H1 (cell line): ENCODE measurements at regions not wholly inside any gene's neighbourhood (a gene's known extent, or its start where the extent isn't known, plus 50 kb on each side); places are given as distances from the start of the nearest gene placed in this dataset.

Experiments
- CTCF ChIA-PET: fragments of 300-600 bp; sonication (Branson Sonifier 250); formaldehyde crosslinking; loops from one replicate; lab custom pipeline; 2021; ENCODE audit not compliant: partially characterized antibody; lab: Charles Lee
- POLR2A ChIA-PET: fragments of 300-600 bp; sonication (Branson Sonifier 250); formaldehyde crosslinking; loops from one replicate; lab custom pipeline; 2021; ENCODE audit warnings: inconsistent platforms; ENCODE audit not compliant: partially characterized antibody; lab: Charles Lee
- DNase-seq, 2 experiments: peaks; one replicate each; pipeline versions ENCODE4 v3.0.0 to v3.0.0-alpha.2; 2010 to 2022; ENCODE audit warnings: low spot score in 2 of 2, low read depth in 1 of 2, mixed read lengths in 1 of 2
- FAIRE-seq: peaks from 2 replicates; lab custom pipeline; 2011; peaks lifted over from hg19 to GRCh38; lab: Jason Lieb, UNC
- H2AFZ ChIP-seq: 2 replicates; pipeline ENCODE4 v1.8.1; 2012; ENCODE audit warnings: low read length, inconsistent platforms
- H2AK5ac ChIP-seq: 2 replicates; pipeline ENCODE4 v1.6.1; 2013; ENCODE audit warnings: low read depth, low read length
- H2BK120ac ChIP-seq: replicated peaks from 2 replicates; pipeline ENCODE3; 2013; ENCODE audit warnings: low read depth, low read length, inconsistent platforms
- H2BK12ac ChIP-seq: 2 replicates; pipeline ENCODE4 v1.6.1; 2013; ENCODE audit warnings: low read depth, low read length
- H2BK15ac ChIP-seq: 2 replicates; pipeline ENCODE4 v1.6.1; 2013; ENCODE audit warnings: low read length
- H2BK20ac ChIP-seq: 2 replicates; pipeline ENCODE4 v1.6.1; 2013; ENCODE audit warnings: low read length
- H2BK5ac ChIP-seq: 2 replicates; pipeline ENCODE4 v1.6.1; 2013; ENCODE audit warnings: low read depth, low read length
- H3K14ac ChIP-seq: 2 replicates; pipeline ENCODE4 v1.6.1; 2013; ENCODE audit warnings: inconsistent platforms; ENCODE audit not compliant: insufficient read length
- H3K18ac ChIP-seq: 2 replicates; pipeline ENCODE4 v1.6.1; 2013; ENCODE audit warnings: low read length; ENCODE audit errors: extremely low read depth
- H3K23ac ChIP-seq: 2 replicates; pipeline ENCODE4 v1.6.1; 2013; ENCODE audit warnings: inconsistent platforms; ENCODE audit not compliant: insufficient read length
- H3K23me2 ChIP-seq: 2 replicates; pipeline ENCODE4 v1.6.1; 2013; ENCODE audit warnings: low read depth, low read length
- H3K27ac ChIP-seq: 2 replicates; pipeline ENCODE4 v1.6.1; 2011; ENCODE audit warnings: low read depth, low read length, inconsistent platforms
- H3K27me3 ChIP-seq, 4 experiments: replicated peaks in 1 of 4; 1 replicate in 1 of 4; 2 replicates in 3 of 4; pipeline versions ENCODE4 v1.6.1 to v1.8.1; 2011 to 2013; ENCODE audit warnings: low read length in 3 of 4, mild to moderate bottlenecking in 3 of 4, inconsistent platforms in 2 of 4, mixed read lengths in 2 of 4, moderate library complexity in 1 of 4; ENCODE audit not compliant: control insufficient read depth in 3 of 4, insufficient read depth in 3 of 4; ENCODE audit errors: extremely low read depth in 1 of 4
- H3K36me3 ChIP-seq, 4 experiments: 2 replicates each; pipeline versions ENCODE4 v1.6.1 to v1.8.1; 2011 to 2013; ENCODE audit warnings: mild to moderate bottlenecking in 4 of 4, low read length in 3 of 4, moderate library complexity in 2 of 4, control low read depth in 1 of 4, inconsistent platforms in 1 of 4; ENCODE audit not compliant: insufficient read depth in 4 of 4, control insufficient read depth in 2 of 4
- H3K4ac ChIP-seq: replicated peaks from 2 replicates; pipeline ENCODE3; 2013; ENCODE audit warnings: low read length, low read depth, mixed read lengths, inconsistent platforms; ENCODE audit not compliant: insufficient read length
- H3K4me1 ChIP-seq, 4 experiments: replicated peaks in 1 of 4; 1 replicate in 1 of 4; 2 replicates in 3 of 4; pipeline versions ENCODE4 v1.6.1 to v1.8.1; 2011 to 2013; ENCODE audit warnings: low read length in 3 of 4, inconsistent platforms in 2 of 4, mixed read lengths in 1 of 4; ENCODE audit not compliant: insufficient read depth in 4 of 4, control insufficient read depth in 3 of 4
- H3K4me2 ChIP-seq, 2 experiments: 2 replicates each; pipeline versions ENCODE4 v1.6.1 to v1.8.1; 2011 to 2013; ENCODE audit warnings: low read depth in 2 of 2, low read length in 2 of 2, control low read depth in 1 of 2, inconsistent platforms in 1 of 2, mild to moderate bottlenecking in 1 of 2; ENCODE audit not compliant: insufficient read depth in 1 of 2
- H3K4me3 ChIP-seq, 4 experiments: fragments of 200-600, 300-600 bp in 1 of 4; sonication (generic), shearing (Covaris generic), sonication (Bioruptor Twin) in 1 of 4; 2 replicates each; pipeline versions ENCODE4 v1.5.1 to v1.8.1; 2011 to 2016; ENCODE audit warnings: low read length in 4 of 4, low read depth in 3 of 4, control low read depth in 2 of 4, inconsistent platforms in 2 of 4, mild to moderate bottlenecking in 2 of 4, mixed read lengths in 1 of 4, moderate library complexity in 1 of 4; ENCODE audit not compliant: insufficient read depth in 2 of 4; ENCODE audit errors: extremely low read depth in 1 of 4
- H3K56ac ChIP-seq: replicated peaks from 2 replicates; pipeline ENCODE3; 2013; ENCODE audit warnings: low read depth, mild to moderate bottlenecking, mixed read lengths, low read length, inconsistent platforms; ENCODE audit not compliant: insufficient read length
- H3K79me1 ChIP-seq: 2 replicates; pipeline ENCODE4 v1.6.1; 2013; ENCODE audit warnings: low read depth, low read length, control low read depth
- H3K79me2 ChIP-seq, 2 experiments: 2 replicates each; pipeline versions ENCODE4 v1.6.1 to v1.8.1; 2012 to 2013; ENCODE audit warnings: low read length in 2 of 2, mild to moderate bottlenecking in 2 of 2, inconsistent platforms in 1 of 2; ENCODE audit not compliant: insufficient read depth in 2 of 2, control insufficient read depth in 1 of 2
- H3K9ac ChIP-seq, 4 experiments: replicated peaks in 1 of 4; 1 replicate in 1 of 4; 2 replicates in 3 of 4; pipeline versions ENCODE4 v1.6.1 to v1.8.1; 2011 to 2013; ENCODE audit warnings: low read depth in 3 of 4, low read length in 3 of 4, control low read depth in 2 of 4, mild to moderate bottlenecking in 2 of 4, moderate library complexity in 2 of 4, inconsistent platforms in 1 of 4; ENCODE audit errors: extremely low read depth in 1 of 4
- H3K9me3 ChIP-seq, 2 experiments: 2 replicates each; pipeline versions ENCODE4 v1.6.1 to v1.8.1; 2012 to 2013; ENCODE audit warnings: mild to moderate bottlenecking in 2 of 2, moderate library complexity in 2 of 2, control low read depth in 1 of 2, inconsistent platforms in 1 of 2, low read depth in 1 of 2, low read length in 1 of 2, mixed read lengths in 1 of 2; ENCODE audit not compliant: insufficient read depth in 2 of 2
- H4K20me1 ChIP-seq, 2 experiments: replicated peaks in 1 of 2; 2 replicates each; pipeline versions ENCODE3 to v1.8.1; 2011 to 2013; ENCODE audit warnings: inconsistent platforms in 2 of 2, low read length in 2 of 2, mild to moderate bottlenecking in 1 of 2; ENCODE audit not compliant: insufficient read depth in 2 of 2, control insufficient read depth in 1 of 2
- H4K5ac ChIP-seq: 2 replicates; pipeline ENCODE4 v1.6.1; 2013; ENCODE audit warnings: low read length, low read depth, mixed read lengths, inconsistent platforms; ENCODE audit not compliant: insufficient read length
- H4K8ac ChIP-seq: 2 replicates; pipeline ENCODE4 v1.8.0; 2013; ENCODE audit warnings: mild to moderate bottlenecking, moderate library complexity, low read length, inconsistent platforms; ENCODE audit not compliant: insufficient read depth; ENCODE audit errors: extremely low read depth
- H4K91ac ChIP-seq: replicated peaks from 2 replicates; pipeline ENCODE3; 2013; ENCODE audit warnings: low read length, mixed read lengths, inconsistent platforms; ENCODE audit not compliant: insufficient read length
- CHD1 ChIP-seq: IDR thresholded peaks from 2 replicates; pipeline ENCODE4 v1.6.1; 2012; ENCODE audit warnings: low read depth, low read length, improper control_type of control experiment
- CHD2 ChIP-seq: IDR thresholded peaks from 2 replicates; pipeline ENCODE4 v1.6.1; 2012; ENCODE audit warnings: low read length, improper control_type of control experiment
- EZH2 ChIP-seq: fragments of 200-600 bp; sonication (generic); IDR thresholded peaks from 2 replicates; pipeline ENCODE4 v1.7.1; 2012; ENCODE audit warnings: low read depth, mild to moderate bottlenecking, moderate library complexity, low read length, inconsistent platforms; ENCODE audit not compliant: severe bottlenecking
- FOSL1 ChIP-seq: IDR thresholded peaks from 2 replicates; pipeline ENCODE4 v1.6.1; 2011; ENCODE audit warnings: mild to moderate bottlenecking, low read depth, low read length, moderate library complexity; ENCODE audit not compliant: insufficient read depth
- GTF2F1 ChIP-seq: IDR thresholded peaks from 2 replicates; pipeline ENCODE4 v1.6.1; 2012; ENCODE audit warnings: low read depth, low read length, improper control_type of control experiment, borderline replicate concordance
- JUN ChIP-seq: IDR thresholded peaks from 2 replicates; pipeline ENCODE4 v1.6.1; 2011; ENCODE audit warnings: low read depth, mild to moderate bottlenecking, improper control_type of control experiment, low read length
- KDM5A ChIP-seq: fragments of 200-600 bp; IDR thresholded peaks from 2 replicates; pipeline ENCODE4 v1.7.1; 2012; ENCODE audit warnings: mild to moderate bottlenecking, low read length, inconsistent platforms, mixed read lengths
- NANOG ChIP-seq: IDR thresholded peaks from 2 replicates; pipeline ENCODE4 v1.6.1; 2011; ENCODE audit warnings: low read length, low read depth, mild to moderate bottlenecking, inconsistent platforms; ENCODE audit not compliant: insufficient read depth, poor library complexity, severe bottlenecking
- RBBP5 ChIP-seq: IDR thresholded peaks from 2 replicates; pipeline ENCODE4 v1.7.1; 2012; ENCODE audit warnings: low read depth, mild to moderate bottlenecking, inconsistent platforms, low read length, moderate library complexity, borderline replicate concordance
- RFX5 ChIP-seq: IDR thresholded peaks from 2 replicates; pipeline ENCODE4 v1.6.1; 2011; ENCODE audit warnings: low read depth, low read length, improper control_type of control experiment, borderline replicate concordance
- RNF2 ChIP-seq: fragments of 200-900, 300-1000 bp; sonication (generic); IDR thresholded peaks from 2 replicates; pipeline ENCODE4 v1.7.1; 2016; ENCODE audit warnings: borderline replicate concordance, low read depth, mild to moderate bottlenecking, antibody characterized with exemption, low read length; ENCODE audit not compliant: poor library complexity, severe bottlenecking; ENCODE audit errors: missing control alignments
- SP1 ChIP-seq: IDR thresholded peaks from 2 replicates; pipeline ENCODE4 v1.6.1; 2011; ENCODE audit warnings: low read depth, low read length
- TCF12 ChIP-seq: IDR thresholded peaks from 2 replicates; pipeline ENCODE4 v1.6.1; 2011; ENCODE audit warnings: low read depth, mild to moderate bottlenecking, low read length
- WGBS, 2 experiments: shearing (Covaris generic) in 1 of 2; methylation state at CpG; one replicate each; pipeline versions ENCODE4 v1.1.6 to v1.1.7; 2013 to 2015; ENCODE audit warnings: low lambda C conversion rate in 2 of 2, mixed read lengths in 2 of 2, inconsistent platforms in 1 of 2, low coverage in 1 of 2, missing lambda C conversion rate in 1 of 2; ENCODE audit not compliant: insufficient replicate concordance in 2 of 2, insufficient coverage in 1 of 2, insufficient read length in 1 of 2; ENCODE audit errors: extremely low coverage in 1 of 2, missing lambda C conversion rate in 1 of 2; 5-methylcytosine and 5-hydroxymethylcytosine counted together
- TF ChIP-seq, protein P1 (sequence below): IDR thresholded peaks from 2 replicates; pipeline ENCODE4 v1.6.1; 2012; ENCODE audit warnings: inconsistent platforms

DNA sequence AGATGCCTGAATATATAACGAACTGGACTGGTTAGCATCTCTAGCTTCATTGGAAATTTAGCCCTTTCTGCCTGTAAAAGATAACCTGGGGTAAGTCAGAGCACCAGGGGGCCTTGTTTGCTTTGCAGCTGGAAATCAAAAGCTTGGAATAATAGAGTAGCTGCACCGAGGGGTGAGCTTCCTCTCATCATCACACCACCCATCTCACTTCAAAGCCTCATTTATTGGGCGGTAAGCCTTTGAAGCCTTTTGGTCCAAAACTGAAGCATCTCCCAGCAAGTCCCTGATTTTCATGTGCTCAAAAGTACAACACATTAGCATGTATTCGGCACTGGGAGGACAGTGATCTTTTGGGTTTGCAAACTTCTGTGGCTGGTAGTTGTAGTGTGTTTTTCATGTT lies 405.1 kb downstream of the FOXO1 start:
- no peak overlapping the region for H2BK20ac ChIP-seq
- H3K23ac ChIP-seq = no peak overlapping the region
- H3K79me1 ChIP-seq = no peaks in the 10 kb centered on the region
- H3K79me2 ChIP-seq = no peaks in the 10 kb centered on the region
- no peak overlapping the region for H4K5ac ChIP-seq
- 78% methylated on average over 4 of the region's 4 CpGs; no CpG with 5 or more reads in 1 of the 2 experiments for WGBS, 2 experiments
- H2BK5ac ChIP-seq = no peak overlapping the region
- no peak overlapping the region for H3K14ac ChIP-seq
- no peaks in the 10 kb centered on the region for H3K9me3 ChIP-seq
- no peak overlapping the region for H4K91ac ChIP-seq
- H3K9ac ChIP-seq = no peak overlapping the region
- H3K4ac ChIP-seq = no peak overlapping the region
- no peak overlapping the region for H3K4me2 ChIP-seq
- no peaks in the 10 kb centered on the region for H3K36me3 ChIP-seq
- no peak for FAIRE-seq
- no peak overlapping the region for H2AFZ ChIP-seq
- H2AK5ac ChIP-seq = no peak overlapping the region
- no peak for DNase-seq
- no peak overlapping the region for H2BK15ac ChIP-seq
- H3K56ac ChIP-seq = no peak overlapping the region
- H3K18ac ChIP-seq = no peak overlapping the region
- H2BK12ac ChIP-seq = no peak overlapping the region
- H4K20me1 ChIP-seq = no peaks in the 10 kb centered on the region
- H3K27ac ChIP-seq = no peak overlapping the region
- no peaks in the 10 kb centered on the region for H3K27me3 ChIP-seq
- no peak overlapping the region for H2BK120ac ChIP-seq
- CTCF ChIA-PET = interaction anchor here (1.1 to 1.4 kb wide), 2 partner anchors 11 to 17 kb away, joined by 3 to 4 read pairs; no protein-coding TSS in a partner anchor
- peaks cover 0 to 5% (median 0%) of the 10 kb centered on the region in 4 experiments; a peak in 1 of 7 replicates for H3K4me1 ChIP-seq
- no peak overlapping the region for H3K4me3 ChIP-seq
- H3K23me2 ChIP-seq = no peaks in the 10 kb centered on the region
- no peak overlapping the region for H4K8ac ChIP-seq
- POLR2A ChIA-PET = no interaction called here
- TF ChIP-seq RNF2 (no peak), NANOG (no peak), CHD1 (no peak), RFX5 (no peak), GTF2F1 (no peak), CHD2 (no peak), RBBP5 (no peak), FOSL1 (no peak), KDM5A (no peak), JUN (no peak), TCF12 (no peak), SP1 (no peak), EZH2 (no peak)
- TF ChIP-seq, protein P1, sequence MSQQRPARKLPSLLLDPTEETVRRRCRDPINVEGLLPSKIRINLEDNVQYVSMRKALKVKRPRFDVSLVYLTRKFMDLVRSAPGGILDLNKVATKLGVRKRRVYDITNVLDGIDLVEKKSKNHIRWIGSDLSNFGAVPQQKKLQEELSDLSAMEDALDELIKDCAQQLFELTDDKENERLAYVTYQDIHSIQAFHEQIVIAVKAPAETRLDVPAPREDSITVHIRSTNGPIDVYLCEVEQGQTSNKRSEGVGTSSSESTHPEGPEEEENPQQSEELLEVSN = no peak
